ENCODE measurements at regions not wholly inside any gene's neighbourhood (a gene's known extent, or its start where the extent isn't known, plus 50 kb on each side); places are given as distances from the start of the nearest gene placed in this dataset.

- no peak for DNase-seq
- Mint-ChIP-seq H3K4me1 (no peaks in the 10 kb centered on the region), H3K36me3 (ENCODE audit: low read depth) (no peaks in the 10 kb centered on the region), H3K27ac (no peak overlapping the region), H3K27me3 (no peaks in the 10 kb centered on the region), H3K9me3 (no peaks in the 10 kb centered on the region), H3K4me3 (no peak overlapping the region)
- ChIA-PET POLR2A (no interaction called here), CTCF (no interaction called here)
- intact Hi-C loops (cut with micrococcal nuclease), result no loop called here
- no peak for TF ChIP-seq CTCF (IDR thresholded peaks at IDR 0.05)
- ATAC-seq (ENCODE audit: low read depth), result no peak
Observed at GRCh38 chrX:125520029-125520428, 200.4 kb downstream of the TEX13C start.

- no peak for DNase-seq
- no peak for TF ChIP-seq CTCF (IDR thresholded peaks at IDR 0.05)
- no peak for ATAC-seq (ENCODE audit: low read depth)
- H3K27ac Mint-ChIP-seq, result no peak overlapping the region
- ChIA-PET CTCF (no interaction called here), POLR2A (no interaction called here)
- no peaks in the 10 kb centered on the region for H3K27me3 Mint-ChIP-seq
- H3K4me3 Mint-ChIP-seq, result no peak overlapping the region
- no peaks in the 10 kb centered on the region for H3K9me3 Mint-ChIP-seq
- no peaks in the 10 kb centered on the region for H3K36me3 Mint-ChIP-seq (ENCODE audit: low read depth)
- H3K4me1 Mint-ChIP-seq, result no peaks in the 10 kb centered on the region
- intact Hi-C loops (cut with micrococcal nuclease), result no loop called here
Observed at GRCh38 chrX:125522752-125523151, 203.1 kb downstream of the TEX13C start.

- DNase-seq (no peak), ATAC-seq (ENCODE audit: low read depth) (no peak)
- H3K27ac Mint-ChIP-seq, result no peak overlapping the region
- POLR2A ChIA-PET, result no interaction called here
- no peaks in the 10 kb centered on the region for H3K4me1 Mint-ChIP-seq
- no peaks in the 10 kb centered on the region for H3K36me3 Mint-ChIP-seq (ENCODE audit: low read depth)
- TF ChIP-seq CTCF (IDR thresholded peaks at IDR 0.05), result no peak
- CTCF ChIA-PET, result no interaction called here
- intact Hi-C loops (cut with micrococcal nuclease), result no loop called here
- H3K9me3 Mint-ChIP-seq, result no peaks in the 10 kb centered on the region
- H3K27me3 Mint-ChIP-seq, result no peaks in the 10 kb centered on the region
- no peak overlapping the region for H3K4me3 Mint-ChIP-seq
Observed at GRCh38 chrX:125532411-125533089, 212.9 kb downstream of the TEX13C start.

- DNase-seq (no peak), ATAC-seq (ENCODE audit: low read depth) (no peak)
- H3K36me3 Mint-ChIP-seq (ENCODE audit: low read depth), result no peaks in the 10 kb centered on the region
- no peak overlapping the region for H3K27ac Mint-ChIP-seq
- POLR2A ChIA-PET, result no interaction called here
- H3K4me3 Mint-ChIP-seq, result no peak overlapping the region
- H3K4me1 Mint-ChIP-seq, result no peaks in the 10 kb centered on the region
- H3K27me3 Mint-ChIP-seq, result no peaks in the 10 kb centered on the region
- intact Hi-C loops (cut with micrococcal nuclease), result no loop called here
- H3K9me3 Mint-ChIP-seq, result no peaks in the 10 kb centered on the region
- CTCF ChIA-PET, result no interaction called here
- no peak for TF ChIP-seq CTCF (IDR thresholded peaks at IDR 0.05)
Observed at GRCh38 chrX:125533352-125533751, 213.7 kb downstream of the TEX13C start.

- DNase-seq (no peak), ATAC-seq (ENCODE audit: low read depth) (no peak)
- Mint-ChIP-seq H3K27me3 (no peaks in the 10 kb centered on the region), H3K36me3 (ENCODE audit: low read depth) (no peaks in the 10 kb centered on the region), H3K9me3 (peaks cover 2% of the 10 kb centered on the region), H3K27ac (no peak overlapping the region), H3K4me3 (no peak overlapping the region), H3K4me1 (no peaks in the 10 kb centered on the region)
- TF ChIP-seq CTCF (IDR thresholded peaks at IDR 0.05), result no peak
- ChIA-PET POLR2A (no interaction called here), CTCF (no interaction called here)
- intact Hi-C loops (cut with micrococcal nuclease), result no loop called here
Observed at GRCh38 chrX:125544031-125544660, 224.5 kb downstream of the TEX13C start.
